ENCODE measurements at regions not wholly inside any gene's neighbourhood (a gene's known extent, or its start where the extent isn't known, plus 50 kb on each side); places are given as distances from the start of the nearest gene placed in this dataset.

DNA sequence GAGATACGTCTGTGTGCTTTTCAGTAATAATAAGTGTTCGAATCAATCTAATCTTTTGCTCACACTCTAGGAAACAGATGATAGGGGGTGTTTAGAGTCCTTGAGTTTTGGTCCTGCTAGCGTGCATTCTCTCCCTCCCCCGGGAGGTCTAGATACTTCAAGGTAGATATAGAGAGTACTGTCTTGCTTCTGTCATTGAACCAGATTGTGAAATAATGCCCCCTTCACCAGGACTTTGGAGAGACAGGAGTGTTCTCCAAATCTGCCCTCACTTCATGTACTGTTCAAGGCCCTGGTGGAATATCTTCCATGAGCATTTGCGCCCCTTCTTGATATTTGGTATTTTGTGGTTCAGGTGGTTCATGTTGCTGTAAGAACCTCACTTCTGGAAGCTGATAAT lies 59.4 kb upstream of the MGAT5 start:
- DNase-seq, result no peak

- no peak for DNase-seq
Measured at GRCh38 chr2:134195341-134195740, 58.5 kb upstream of the MGAT5 start.

DNA sequence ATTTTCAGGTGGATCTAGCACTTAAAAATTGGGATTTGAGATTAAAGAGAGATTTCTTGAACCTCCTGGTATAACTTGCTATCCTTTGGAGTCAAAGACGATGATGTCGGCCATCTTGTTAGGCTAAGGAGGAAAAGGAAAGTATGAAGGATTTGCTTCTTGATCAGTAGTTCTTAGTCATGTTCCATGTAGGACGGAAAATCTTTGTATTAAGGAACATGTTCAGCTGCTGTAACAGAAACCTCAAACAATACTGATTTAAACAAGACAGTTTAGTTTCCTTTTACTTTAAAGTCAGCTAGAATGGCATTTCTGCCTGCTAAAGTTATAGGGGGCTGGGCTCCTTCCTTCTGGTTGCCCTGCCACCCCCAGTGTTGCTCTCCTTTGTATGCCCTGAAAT lies 56.4 kb upstream of the MGAT5 start:
- DNase-seq, result no peak

GRCh38 chr2:134198006-134198634 lies 55.8 kb upstream of the MGAT5 start:
- no peak for DNase-seq

- no peak for DNase-seq
Measured at GRCh38 chr2:134199123-134199522, 54.7 kb upstream of the MGAT5 start.

DNA sequence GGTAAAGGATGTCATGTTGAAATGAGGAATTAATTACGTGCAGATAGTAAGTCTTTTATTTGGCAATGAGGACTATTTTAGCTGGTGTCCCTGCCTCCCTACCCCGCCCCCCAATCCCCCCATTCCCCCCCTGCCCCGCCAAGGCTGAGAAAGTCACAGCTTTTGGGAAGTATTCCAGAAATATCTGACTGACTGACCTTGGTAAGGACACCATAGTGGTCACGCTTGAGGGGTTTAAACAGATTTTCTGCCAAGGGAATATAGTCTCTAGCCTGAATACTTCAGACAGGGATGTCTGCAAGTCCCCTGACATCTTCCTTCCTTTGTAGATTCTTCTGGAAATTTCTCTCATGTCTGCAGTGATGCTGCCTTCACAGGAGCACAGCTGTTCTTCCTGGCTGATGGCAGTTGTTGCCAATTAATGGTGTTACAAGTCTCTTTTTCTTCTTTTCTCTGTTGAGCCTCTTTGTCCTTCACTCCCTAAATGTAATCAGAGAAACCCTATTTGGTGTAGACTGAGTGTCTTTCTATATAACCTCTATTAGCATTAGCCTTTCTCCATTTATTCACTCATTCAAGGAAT lies 53.7 kb upstream of the MGAT5 start:
- DNase-seq, result no peak

GRCh38 chr2:134201533-134201932 lies 52.3 kb upstream of the MGAT5 start:
- DNase-seq, result no peak

GRCh38 chr2:134202371-134202770 lies 51.5 kb upstream of the MGAT5 start:
- no peak for DNase-seq

- DNase-seq, result no peak
Measured at GRCh38 chr2:134203175-134203574, 50.7 kb upstream of the MGAT5 start.
